MM.1S (cell line): ENCODE measurements at regions not wholly inside any gene's neighbourhood (a gene's known extent, or its start where the extent isn't known, plus 50 kb on each side); places are given as distances from the start of the nearest gene placed in this dataset.

Experiments
- EZH2 ChIP-seq: fragments of 300-600 bp; sonication (generic); optimal IDR thresholded peaks from 2 replicates; pipeline ENCODE3; 2017; ENCODE audit warnings: low read depth, mild to moderate bottlenecking, antibody characterized with exemption, low read length, mixed read lengths
- EZH2phosphoT487 ChIP-seq: fragments of 300-600 bp; sonication (generic); IDR thresholded peaks from 2 replicates; pipeline ENCODE4 v1.6.1; 2018; ENCODE audit warnings: antibody characterized with exemption, low read length
- TF ChIP-seq, protein P1 (sequence below): fragments of 300-600 bp; sonication (generic); IDR thresholded peaks from 2 replicates; pipeline ENCODE4 v1.5.1; 2016; ENCODE audit warnings: antibody characterized with exemption, low read length, mixed read lengths

DNA sequence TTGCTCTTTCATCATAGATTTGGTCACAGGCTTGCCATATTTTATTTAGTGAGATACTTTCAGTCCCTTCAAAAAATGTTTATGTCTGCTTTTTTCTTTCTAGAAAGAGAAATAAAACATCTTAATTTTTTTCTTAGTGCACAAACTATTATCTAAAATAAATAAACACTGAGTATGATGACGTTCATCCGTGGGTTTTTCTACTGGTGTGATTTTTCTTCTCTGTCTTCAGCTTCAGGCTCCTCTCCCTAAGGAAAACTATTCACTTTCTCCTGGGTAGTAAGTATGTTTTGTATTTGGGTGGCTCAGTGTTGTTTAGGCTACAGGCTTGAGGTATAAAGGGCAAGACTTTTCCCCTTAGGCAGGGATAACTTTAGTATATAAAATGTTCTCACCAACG, 154.7 kb downstream of the DACT1 start:
- TF ChIP-seq EZH2 = no peak
- TF ChIP-seq, protein P1, sequence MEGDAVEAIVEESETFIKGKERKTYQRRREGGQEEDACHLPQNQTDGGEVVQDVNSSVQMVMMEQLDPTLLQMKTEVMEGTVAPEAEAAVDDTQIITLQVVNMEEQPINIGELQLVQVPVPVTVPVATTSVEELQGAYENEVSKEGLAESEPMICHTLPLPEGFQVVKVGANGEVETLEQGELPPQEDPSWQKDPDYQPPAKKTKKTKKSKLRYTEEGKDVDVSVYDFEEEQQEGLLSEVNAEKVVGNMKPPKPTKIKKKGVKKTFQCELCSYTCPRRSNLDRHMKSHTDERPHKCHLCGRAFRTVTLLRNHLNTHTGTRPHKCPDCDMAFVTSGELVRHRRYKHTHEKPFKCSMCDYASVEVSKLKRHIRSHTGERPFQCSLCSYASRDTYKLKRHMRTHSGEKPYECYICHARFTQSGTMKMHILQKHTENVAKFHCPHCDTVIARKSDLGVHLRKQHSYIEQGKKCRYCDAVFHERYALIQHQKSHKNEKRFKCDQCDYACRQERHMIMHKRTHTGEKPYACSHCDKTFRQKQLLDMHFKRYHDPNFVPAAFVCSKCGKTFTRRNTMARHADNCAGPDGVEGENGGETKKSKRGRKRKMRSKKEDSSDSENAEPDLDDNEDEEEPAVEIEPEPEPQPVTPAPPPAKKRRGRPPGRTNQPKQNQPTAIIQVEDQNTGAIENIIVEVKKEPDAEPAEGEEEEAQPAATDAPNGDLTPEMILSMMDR = no peak
- TF ChIP-seq EZH2phosphoT487 = no peak
